GM23248 (cell line): ENCODE measurements at regions not wholly inside any gene's neighbourhood (a gene's known extent, or its start where the extent isn't known, plus 50 kb on each side); places are given as distances from the start of the nearest gene placed in this dataset.

ENCODE experiments used
- EZH2 ChIP-seq: fragments of 200-600 bp; sonication (generic); IDR thresholded peaks from 2 replicates; pipeline ENCODE4 v1.6.1; 2018; ENCODE audit warnings: antibody characterized with exemption, mild to moderate bottlenecking; ENCODE audit not compliant: insufficient read depth, poor library complexity, severe bottlenecking
- EZH2phosphoT487 ChIP-seq: fragments of 200-600 bp; sonication (generic); IDR thresholded peaks from 2 replicates; pipeline ENCODE4 v1.6.1; 2018; ENCODE audit warnings: antibody characterized with exemption, moderate library complexity, mild to moderate bottlenecking, low read depth; ENCODE audit not compliant: insufficient read depth

- no peak for TF ChIP-seq EZH2
- TF ChIP-seq EZH2phosphoT487, result no peak
Measured at GRCh38 chr7:94325122-94325475, 69.6 kb upstream of the COL1A2 start.
